LNCAP (cell line): ENCODE measurements at regions not wholly inside any gene's neighbourhood (a gene's known extent, or its start where the extent isn't known, plus 50 kb on each side); places are given as distances from the start of the nearest gene placed in this dataset.

Experiments used
- TF ChIP-seq, protein P1 (sequence below): fragments of 450-650 bp; IDR thresholded peaks from 2 replicates; pipeline ENCODE4 v1.5.1; 2017; ENCODE audit warnings: mild to moderate bottlenecking

DNA sequence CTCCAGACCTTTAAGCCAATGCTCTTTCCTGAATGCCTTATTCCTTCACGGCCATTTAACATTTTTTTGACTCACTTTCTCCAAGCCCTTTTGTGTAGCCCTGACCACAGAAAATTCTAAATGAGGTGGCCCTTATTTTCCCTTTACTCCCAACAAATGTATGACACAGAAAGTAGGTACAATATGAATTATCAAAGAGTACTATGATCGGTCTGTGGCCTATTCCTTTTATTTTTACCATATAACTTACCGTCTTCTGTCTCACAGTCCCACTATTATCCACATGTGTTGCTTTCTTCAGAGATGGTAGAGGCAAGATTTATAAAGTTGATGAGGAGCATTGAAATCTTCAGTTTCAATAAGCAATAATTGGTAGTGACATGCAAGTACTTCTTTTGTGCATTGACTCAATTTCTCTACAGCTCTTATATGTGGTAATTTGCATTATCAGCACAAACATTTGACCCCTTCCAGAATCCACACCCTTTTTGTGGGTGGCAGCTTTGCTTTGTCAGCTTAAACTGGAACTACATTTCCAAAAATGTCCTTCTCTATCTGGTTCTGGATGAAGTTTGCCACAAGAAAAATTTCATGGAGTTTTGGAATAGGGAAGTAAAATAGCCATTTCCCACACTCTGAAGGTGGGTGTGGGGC lies 143.8 kb upstream of the GADL1 start:
- TF ChIP-seq, protein P1, sequence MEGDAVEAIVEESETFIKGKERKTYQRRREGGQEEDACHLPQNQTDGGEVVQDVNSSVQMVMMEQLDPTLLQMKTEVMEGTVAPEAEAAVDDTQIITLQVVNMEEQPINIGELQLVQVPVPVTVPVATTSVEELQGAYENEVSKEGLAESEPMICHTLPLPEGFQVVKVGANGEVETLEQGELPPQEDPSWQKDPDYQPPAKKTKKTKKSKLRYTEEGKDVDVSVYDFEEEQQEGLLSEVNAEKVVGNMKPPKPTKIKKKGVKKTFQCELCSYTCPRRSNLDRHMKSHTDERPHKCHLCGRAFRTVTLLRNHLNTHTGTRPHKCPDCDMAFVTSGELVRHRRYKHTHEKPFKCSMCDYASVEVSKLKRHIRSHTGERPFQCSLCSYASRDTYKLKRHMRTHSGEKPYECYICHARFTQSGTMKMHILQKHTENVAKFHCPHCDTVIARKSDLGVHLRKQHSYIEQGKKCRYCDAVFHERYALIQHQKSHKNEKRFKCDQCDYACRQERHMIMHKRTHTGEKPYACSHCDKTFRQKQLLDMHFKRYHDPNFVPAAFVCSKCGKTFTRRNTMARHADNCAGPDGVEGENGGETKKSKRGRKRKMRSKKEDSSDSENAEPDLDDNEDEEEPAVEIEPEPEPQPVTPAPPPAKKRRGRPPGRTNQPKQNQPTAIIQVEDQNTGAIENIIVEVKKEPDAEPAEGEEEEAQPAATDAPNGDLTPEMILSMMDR = no peak

DNA sequence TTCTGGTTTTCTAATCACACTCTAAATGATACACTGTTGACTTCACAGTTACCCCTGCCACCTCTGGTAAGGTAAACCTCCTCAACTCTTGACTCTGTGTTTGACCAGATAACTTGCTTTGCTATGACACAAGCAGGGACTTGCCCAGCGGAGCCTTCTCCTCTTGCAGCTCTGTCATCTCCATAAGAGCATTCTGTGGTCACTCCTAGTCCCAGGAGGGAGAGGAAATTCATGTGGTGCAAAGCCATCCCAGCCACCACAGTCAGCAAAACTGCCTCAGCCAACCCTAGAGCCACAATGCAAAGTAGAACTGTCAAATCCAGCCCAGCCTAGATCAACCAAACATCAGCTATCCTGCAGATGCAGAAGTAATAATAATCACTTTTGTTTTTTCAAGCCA lies 144.7 kb upstream of the GADL1 start:
- TF ChIP-seq, protein P1 = no peak

DNA sequence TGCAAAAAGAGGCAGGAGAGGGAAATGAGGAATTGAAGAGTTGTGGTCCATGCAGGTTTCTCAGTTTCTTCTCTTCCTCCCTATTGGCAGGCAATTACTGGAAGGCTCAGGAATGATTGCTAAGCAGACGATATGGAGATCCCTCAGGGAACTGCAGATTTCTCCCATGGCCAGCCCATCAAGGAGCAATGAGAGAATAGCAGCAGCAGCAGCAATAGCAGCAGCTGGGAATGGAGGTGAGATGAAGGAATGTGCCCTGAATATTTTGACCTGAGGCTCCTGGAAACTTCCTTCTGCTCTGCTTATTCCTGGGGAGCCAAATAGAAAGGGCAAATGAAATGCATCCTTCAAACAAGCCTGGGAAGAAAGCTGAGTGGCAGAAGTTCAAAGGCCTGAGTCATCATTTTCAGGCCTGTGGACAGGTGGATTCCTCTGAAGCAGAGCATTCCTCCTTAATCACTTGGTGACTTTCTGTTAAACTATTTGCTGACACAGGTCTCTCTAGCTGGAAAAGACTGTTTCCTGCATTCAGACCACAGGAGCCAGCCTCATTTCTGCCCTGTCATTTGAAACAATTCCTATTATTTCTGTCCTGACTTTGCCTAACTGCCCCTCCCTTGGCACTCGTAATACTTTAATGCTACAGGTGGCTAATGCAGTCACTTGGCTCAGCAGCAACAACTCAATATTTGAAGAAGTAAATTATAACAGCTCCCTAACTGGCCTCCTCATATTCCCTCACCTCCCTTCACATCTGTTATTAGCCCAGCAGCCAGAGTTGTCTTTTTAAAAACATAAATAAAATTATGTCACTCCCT lies 146.9 kb upstream of the GADL1 start:
- TF ChIP-seq, protein P1 = no peak

DNA sequence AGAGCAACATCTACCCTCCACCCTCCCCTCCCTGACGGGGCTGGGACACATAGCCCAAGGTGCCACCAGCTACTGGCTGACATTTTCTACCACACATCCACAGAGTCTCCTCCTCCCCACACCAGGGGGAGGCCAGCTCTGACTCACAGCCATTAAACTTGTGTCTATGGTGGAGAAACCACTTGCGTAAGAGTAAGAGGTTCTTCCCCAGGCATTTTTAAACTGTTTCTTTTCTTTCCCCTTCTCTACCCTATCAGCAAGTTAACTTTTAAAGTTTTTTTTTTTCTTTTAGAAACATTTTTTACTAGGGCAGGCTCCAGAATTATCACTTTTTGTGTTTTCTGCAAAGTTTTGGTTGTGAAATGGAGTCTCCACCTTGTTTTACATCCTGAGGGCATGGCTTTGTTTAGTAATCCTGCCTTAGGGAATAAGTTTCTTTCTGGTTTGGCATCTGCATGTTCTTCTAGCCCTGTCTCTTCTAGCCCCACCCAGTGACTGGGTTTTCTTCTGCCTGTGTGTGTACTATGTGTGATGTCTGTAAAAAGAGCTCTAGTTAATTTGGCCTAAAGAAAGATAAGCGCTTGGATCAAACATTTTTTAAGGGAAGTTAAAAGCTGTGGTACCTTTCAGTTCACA lies 148.8 kb upstream of the GADL1 start:
- TF ChIP-seq, protein P1 = no peak

DNA sequence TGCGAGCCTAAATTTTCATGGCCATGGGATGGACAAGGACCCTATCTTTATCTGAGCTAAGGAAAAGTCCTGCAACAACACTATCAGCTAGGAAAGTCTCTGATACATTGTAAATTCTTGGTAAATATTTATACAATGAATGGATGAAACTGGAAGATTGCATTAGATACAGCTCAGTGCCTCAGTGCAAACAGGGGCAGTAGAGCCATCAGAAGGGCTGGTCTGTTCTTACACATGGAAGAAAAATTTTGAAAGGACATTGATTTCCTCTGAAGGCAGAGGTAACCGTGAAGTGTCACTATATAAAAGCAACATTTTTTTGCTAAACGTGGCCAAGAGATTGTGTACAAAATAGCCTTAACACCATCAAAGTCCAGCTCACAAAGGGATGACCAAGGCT lies 153.2 kb upstream of the GADL1 start:
- TF ChIP-seq, protein P1 = no peak

DNA sequence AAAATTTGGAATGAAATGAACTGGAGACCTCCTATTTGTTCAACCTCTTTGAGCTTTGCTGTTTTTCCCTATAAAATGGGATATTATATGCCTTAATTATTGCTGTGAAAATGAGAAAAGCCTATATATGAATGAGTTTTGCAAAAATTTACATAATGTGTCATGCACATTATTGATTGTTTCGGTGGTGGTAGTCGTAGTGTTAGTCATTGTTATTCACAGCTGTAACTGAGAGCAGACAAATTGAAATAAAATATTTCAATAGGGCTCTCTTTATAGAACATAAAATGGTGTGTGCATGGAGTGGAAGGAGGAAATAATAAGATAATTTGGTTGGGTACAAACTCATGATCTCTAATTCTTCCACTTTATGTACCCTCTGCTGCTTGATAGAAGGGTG lies 153.7 kb upstream of the GADL1 start:
- TF ChIP-seq, protein P1 = no peak

DNA sequence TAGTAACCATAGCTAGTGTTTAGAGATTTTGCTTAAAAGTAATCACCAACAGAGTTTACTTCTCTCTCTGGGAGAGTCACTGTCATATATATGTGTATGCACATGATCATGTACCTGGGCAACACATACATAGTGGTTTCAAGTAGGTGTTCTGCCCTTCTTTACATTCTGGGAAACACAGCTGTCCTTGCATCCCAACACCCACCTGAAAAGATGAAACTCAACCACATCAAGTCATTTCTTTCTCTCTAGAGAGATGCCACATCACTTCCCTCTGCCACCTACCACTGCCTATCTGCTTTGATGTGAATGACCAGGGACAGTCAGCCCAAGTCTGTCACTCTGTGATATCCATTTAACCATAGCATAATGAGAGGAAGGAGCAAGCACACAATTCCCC lies 155.8 kb upstream of the GADL1 start:
- TF ChIP-seq, protein P1 = no peak
